ENCODE measurements at regions not wholly inside any gene's neighbourhood (a gene's known extent, or its start where the extent isn't known, plus 50 kb on each side); places are given as distances from the start of the nearest gene placed in this dataset.

DNA sequence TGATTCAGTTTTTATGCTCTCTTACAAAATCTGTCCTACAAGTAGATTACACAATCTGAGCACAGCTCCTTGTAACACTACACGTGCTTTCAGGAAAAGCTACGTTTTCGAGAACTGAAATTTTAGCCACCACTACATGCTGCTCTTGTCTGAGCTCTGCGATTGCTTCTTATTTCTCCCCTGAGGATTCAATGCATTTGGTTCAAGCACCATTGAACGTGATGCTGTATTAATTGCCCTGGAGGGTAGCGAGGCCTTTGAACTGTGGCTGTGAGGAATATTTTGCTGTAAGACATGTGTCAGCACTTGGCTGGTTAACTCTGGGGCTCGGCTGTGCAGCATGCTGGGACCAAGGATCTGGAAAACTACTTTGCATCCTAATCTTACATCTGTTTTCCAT lies 405.8 kb downstream of the EPHA4 start:
- no TSS peak for BruUV-seq (replicated peaks)
- Mint-ChIP-seq H3K36me3 (ENCODE audit: insufficient read depth, unreplicated experiment) (no peaks in the 10 kb centered on the region), H3K4me1 (ENCODE audit: insufficient read depth, unreplicated experiment) (no peaks in the 10 kb centered on the region), H3K4me3 (ENCODE audit: unreplicated experiment) (no peak overlapping the region), H3K9me3 (ENCODE audit: unreplicated experiment) (peaks cover 8% of the 10 kb centered on the region), H3K27me3 (ENCODE audit: insufficient read depth, unreplicated experiment) (no peaks in the 10 kb centered on the region), H3K27ac (ENCODE audit: low read depth, unreplicated experiment) (no peak overlapping the region)
- ChIA-PET CTCF (no interaction called here), POLR2A (no interaction called here)
- intact Hi-C loops (cut with micrococcal nuclease): no loop called here
- DNase-seq (ENCODE audit: unreplicated experiment): no peak
- TF ChIP-seq, protein P1, sequence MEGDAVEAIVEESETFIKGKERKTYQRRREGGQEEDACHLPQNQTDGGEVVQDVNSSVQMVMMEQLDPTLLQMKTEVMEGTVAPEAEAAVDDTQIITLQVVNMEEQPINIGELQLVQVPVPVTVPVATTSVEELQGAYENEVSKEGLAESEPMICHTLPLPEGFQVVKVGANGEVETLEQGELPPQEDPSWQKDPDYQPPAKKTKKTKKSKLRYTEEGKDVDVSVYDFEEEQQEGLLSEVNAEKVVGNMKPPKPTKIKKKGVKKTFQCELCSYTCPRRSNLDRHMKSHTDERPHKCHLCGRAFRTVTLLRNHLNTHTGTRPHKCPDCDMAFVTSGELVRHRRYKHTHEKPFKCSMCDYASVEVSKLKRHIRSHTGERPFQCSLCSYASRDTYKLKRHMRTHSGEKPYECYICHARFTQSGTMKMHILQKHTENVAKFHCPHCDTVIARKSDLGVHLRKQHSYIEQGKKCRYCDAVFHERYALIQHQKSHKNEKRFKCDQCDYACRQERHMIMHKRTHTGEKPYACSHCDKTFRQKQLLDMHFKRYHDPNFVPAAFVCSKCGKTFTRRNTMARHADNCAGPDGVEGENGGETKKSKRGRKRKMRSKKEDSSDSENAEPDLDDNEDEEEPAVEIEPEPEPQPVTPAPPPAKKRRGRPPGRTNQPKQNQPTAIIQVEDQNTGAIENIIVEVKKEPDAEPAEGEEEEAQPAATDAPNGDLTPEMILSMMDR (IDR thresholded peaks at IDR 0.05; ENCODE audit: unreplicated experiment): no peak

DNA sequence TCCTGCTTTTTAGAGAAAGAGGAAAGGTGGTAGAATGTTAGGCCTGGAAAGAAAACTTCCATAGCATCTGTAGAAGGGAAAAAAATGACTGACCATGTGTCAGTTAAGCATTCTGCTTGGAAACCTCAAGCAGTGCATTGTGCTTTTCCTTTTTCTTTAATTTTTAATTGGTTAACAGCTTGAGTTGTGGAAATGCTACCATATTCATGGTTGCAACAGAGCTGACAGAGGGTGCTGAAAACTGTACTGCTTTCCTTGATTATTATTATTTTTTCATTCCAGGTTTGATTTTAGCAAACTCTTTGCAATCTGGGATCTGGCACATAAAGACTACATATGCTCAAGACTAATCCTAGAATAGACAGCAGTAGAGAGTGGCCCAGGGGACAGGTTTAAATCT lies 404.5 kb downstream of the EPHA4 start:
- H3K4me1 Mint-ChIP-seq (ENCODE audit: insufficient read depth, unreplicated experiment): no peaks in the 10 kb centered on the region
- intact Hi-C loops (cut with micrococcal nuclease): no loop called here
- no peaks in the 10 kb centered on the region for H3K27me3 Mint-ChIP-seq (ENCODE audit: insufficient read depth, unreplicated experiment)
- TF ChIP-seq, protein P1 (IDR thresholded peaks at IDR 0.05; ENCODE audit: unreplicated experiment): no peak
- no peaks in the 10 kb centered on the region for H3K36me3 Mint-ChIP-seq (ENCODE audit: insufficient read depth, unreplicated experiment)
- H3K9me3 Mint-ChIP-seq (ENCODE audit: unreplicated experiment): peaks cover 8% of the 10 kb centered on the region
- DNase-seq (ENCODE audit: unreplicated experiment): no peak
- ChIA-PET CTCF (interaction anchor here (0.7 kb wide), 2 partner anchors 53 to 231 kb away, joined by 3 to 4 read pairs; no protein-coding TSS in a partner anchor), POLR2A (no interaction called here)
- no peak overlapping the region for H3K27ac Mint-ChIP-seq (ENCODE audit: low read depth, unreplicated experiment)
- BruUV-seq (replicated peaks): no TSS peak
- H3K4me3 Mint-ChIP-seq (ENCODE audit: unreplicated experiment): no peak overlapping the region

DNA sequence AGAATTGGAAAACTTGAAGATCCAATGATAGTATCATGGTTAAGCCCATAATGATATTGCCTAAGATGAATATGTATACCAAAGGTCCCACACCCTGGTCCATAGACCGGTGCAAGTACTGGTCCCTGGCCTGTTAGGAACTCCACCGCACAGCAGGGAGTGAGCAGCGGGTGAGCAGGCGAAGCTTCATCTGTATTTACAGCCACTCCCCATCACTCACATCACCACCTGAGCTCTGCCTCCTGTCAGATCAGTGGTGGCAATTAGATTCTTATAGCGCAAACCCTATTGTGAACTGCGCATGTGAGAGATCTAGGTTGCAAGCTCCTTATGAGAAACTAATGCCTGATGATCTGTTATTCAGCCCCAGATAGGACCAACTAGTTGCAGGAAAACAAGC lies 402.4 kb downstream of the EPHA4 start:
- BruUV-seq (replicated peaks): no TSS peak
- H3K9me3 Mint-ChIP-seq (ENCODE audit: unreplicated experiment): peaks cover 8% of the 10 kb centered on the region
- H3K36me3 Mint-ChIP-seq (ENCODE audit: insufficient read depth, unreplicated experiment): no peaks in the 10 kb centered on the region
- H3K4me1 Mint-ChIP-seq (ENCODE audit: insufficient read depth, unreplicated experiment): no peaks in the 10 kb centered on the region
- DNase-seq (ENCODE audit: unreplicated experiment): no peak
- TF ChIP-seq, protein P1 (IDR thresholded peaks at IDR 0.05; ENCODE audit: unreplicated experiment): no peak
- no peak overlapping the region for H3K4me3 Mint-ChIP-seq (ENCODE audit: unreplicated experiment)
- H3K27ac Mint-ChIP-seq (ENCODE audit: low read depth, unreplicated experiment): no peak overlapping the region
- CTCF ChIA-PET: interaction anchor here (0.6 kb wide), 1 partner anchor 159 kb away, joined by 3 read pairs; no protein-coding TSS in a partner anchor
- intact Hi-C loops (cut with micrococcal nuclease): no loop called here
- no peaks in the 10 kb centered on the region for H3K27me3 Mint-ChIP-seq (ENCODE audit: insufficient read depth, unreplicated experiment)
- POLR2A ChIA-PET: no interaction called here

DNA sequence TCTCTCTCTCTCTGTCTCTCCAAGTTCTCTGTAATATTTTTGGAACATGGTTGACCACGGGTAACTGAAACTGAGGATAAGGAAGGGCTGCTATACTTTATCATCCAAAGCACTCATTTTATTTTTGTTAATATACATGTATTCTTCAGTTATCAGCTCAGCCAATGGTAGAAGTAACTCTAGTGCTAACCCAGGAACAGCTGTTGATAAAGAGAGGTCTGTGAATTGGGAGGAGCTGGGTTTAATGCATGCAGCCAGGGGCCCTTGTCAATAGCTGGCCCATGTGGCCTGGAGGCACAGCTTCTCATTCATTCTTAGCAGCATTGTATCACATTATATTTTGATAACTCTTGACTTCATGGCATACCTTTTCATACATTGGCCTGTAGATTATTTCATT lies 401.6 kb downstream of the EPHA4 start:
- POLR2A ChIA-PET: interaction anchor here (0.6 kb wide), 1 partner anchor 341 kb away, joined by 3 read pairs; no protein-coding TSS in a partner anchor
- CTCF ChIA-PET: no interaction called here
- no peak for DNase-seq (ENCODE audit: unreplicated experiment)
- H3K27ac Mint-ChIP-seq (ENCODE audit: low read depth, unreplicated experiment): no peak overlapping the region
- intact Hi-C loops (cut with micrococcal nuclease): no loop called here
- peaks cover 8% of the 10 kb centered on the region for H3K9me3 Mint-ChIP-seq (ENCODE audit: unreplicated experiment)
- no peaks in the 10 kb centered on the region for H3K27me3 Mint-ChIP-seq (ENCODE audit: insufficient read depth, unreplicated experiment)
- TF ChIP-seq, protein P1 (IDR thresholded peaks at IDR 0.05; ENCODE audit: unreplicated experiment): no peak
- no TSS peak for BruUV-seq (replicated peaks)
- H3K4me3 Mint-ChIP-seq (ENCODE audit: unreplicated experiment): no peak overlapping the region
- no peaks in the 10 kb centered on the region for H3K4me1 Mint-ChIP-seq (ENCODE audit: insufficient read depth, unreplicated experiment)
- no peaks in the 10 kb centered on the region for H3K36me3 Mint-ChIP-seq (ENCODE audit: insufficient read depth, unreplicated experiment)
